ENCODE measurements at regions not wholly inside any gene's neighbourhood (a gene's known extent, or its start where the extent isn't known, plus 50 kb on each side); places are given as distances from the start of the nearest gene placed in this dataset.

DNA sequence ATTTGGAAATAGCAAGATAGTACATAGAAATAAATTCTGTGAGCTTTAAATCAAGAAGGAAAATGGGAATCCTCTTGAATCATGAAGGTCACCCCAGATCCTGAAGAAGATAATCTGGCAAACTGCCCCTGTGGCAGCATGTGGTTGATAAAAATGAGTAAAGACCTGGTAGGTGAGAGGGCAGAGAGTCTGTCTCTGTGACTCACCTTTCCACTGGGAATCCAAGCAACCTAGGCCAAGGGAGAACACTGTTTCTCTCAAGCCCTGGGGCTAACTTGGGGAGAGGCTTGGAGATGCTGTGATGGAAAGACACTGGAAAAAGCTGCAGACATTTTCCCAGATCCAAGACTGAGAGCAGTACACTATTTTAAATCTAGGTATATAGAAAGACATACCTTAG, 185.8 kb upstream of the CNTNAP5 start:
- TF ChIP-seq, protein P1, sequence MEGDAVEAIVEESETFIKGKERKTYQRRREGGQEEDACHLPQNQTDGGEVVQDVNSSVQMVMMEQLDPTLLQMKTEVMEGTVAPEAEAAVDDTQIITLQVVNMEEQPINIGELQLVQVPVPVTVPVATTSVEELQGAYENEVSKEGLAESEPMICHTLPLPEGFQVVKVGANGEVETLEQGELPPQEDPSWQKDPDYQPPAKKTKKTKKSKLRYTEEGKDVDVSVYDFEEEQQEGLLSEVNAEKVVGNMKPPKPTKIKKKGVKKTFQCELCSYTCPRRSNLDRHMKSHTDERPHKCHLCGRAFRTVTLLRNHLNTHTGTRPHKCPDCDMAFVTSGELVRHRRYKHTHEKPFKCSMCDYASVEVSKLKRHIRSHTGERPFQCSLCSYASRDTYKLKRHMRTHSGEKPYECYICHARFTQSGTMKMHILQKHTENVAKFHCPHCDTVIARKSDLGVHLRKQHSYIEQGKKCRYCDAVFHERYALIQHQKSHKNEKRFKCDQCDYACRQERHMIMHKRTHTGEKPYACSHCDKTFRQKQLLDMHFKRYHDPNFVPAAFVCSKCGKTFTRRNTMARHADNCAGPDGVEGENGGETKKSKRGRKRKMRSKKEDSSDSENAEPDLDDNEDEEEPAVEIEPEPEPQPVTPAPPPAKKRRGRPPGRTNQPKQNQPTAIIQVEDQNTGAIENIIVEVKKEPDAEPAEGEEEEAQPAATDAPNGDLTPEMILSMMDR (IDR thresholded peaks at IDR 0.05), result no peak
- TF ChIP-seq POLR2A (IDR thresholded peaks at IDR 0.05), result no peak

All from right lobe of liver (tissue), 4 donors.